ENCODE measurements at regions not wholly inside any gene's neighbourhood (a gene's known extent, or its start where the extent isn't known, plus 50 kb on each side); places are given as distances from the start of the nearest gene placed in this dataset.

DNA sequence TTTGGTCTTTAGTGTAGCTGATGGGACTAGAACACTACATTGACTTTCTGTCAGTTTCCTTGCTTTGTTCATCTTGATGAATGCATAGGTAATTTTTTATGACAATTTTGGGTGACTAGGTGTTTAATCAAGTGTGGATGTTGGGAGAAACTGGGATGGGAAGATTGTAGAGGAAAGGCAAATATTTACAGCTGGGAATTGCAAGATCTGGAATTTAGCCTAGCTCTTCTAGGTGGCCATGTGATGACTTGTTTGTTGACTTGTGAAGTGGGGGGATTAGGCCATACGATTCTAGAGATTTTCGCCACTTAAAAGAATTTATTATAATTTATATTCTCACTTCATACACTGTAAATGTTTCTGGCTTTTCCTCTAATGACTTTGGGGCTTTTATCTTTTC is 480.3 kb upstream of the GOT2 start:
- ChIA-PET CTCF (ENCODE audit: low intra/inter-chr PET ratio) (no interaction called here), POLR2A (no interaction called here)
- Histone ChIP-seq H3K9me3 (replicated peaks; ENCODE audit: control insufficient read depth, insufficient read depth, low read depth, low read length) (no peaks in the 10 kb centered on the region), H3K36me3 (ENCODE audit: control insufficient read depth, insufficient read depth, low read length) (no peaks in the 10 kb centered on the region), H4K20me1 (replicated peaks; ENCODE audit: control insufficient read depth, insufficient read depth, low read length) (no peaks in the 10 kb centered on the region), H3K27ac (ENCODE audit: extremely low read depth, low read depth, low read length) (no peak overlapping the region), H3K4me2 (ENCODE audit: insufficient read depth, low read length) (no peak overlapping the region), H3K9ac (ENCODE audit: insufficient read depth in 1 of 2, low read depth in 2 of 2, low read length in 2 of 2) (no peak overlapping the region), H3K27me3 (ENCODE audit: control insufficient read depth in 2 of 2, insufficient read depth in 2 of 2, low read length in 2 of 2) (no peaks in the 10 kb centered on the region), H3K9me1 (ENCODE audit: control insufficient read depth, insufficient read depth, low read length) (no peaks in the 10 kb centered on the region), H2AFZ (ENCODE audit: low read depth, low read length) (no peak overlapping the region), H3K4me1 (replicated peaks in 1 of 2; ENCODE audit: control insufficient read depth in 2 of 2, insufficient read depth in 2 of 2, low read length in 2 of 2) (no peaks in the 10 kb centered on the region), H3K79me2 (ENCODE audit: control insufficient read depth, insufficient read depth, low read length) (no peaks in the 10 kb centered on the region), H3K4me3 (no peak overlapping the region)
- TF ChIP-seq FOXP1 (CRISPR knock-in tag; IDR thresholded peaks at IDR 0.05) = no peak
- TF ChIP-seq BRF1 (IDR thresholded peaks at IDR 0.05; ENCODE audit: borderline replicate concordance, extremely low read depth, insufficient read length) = no peak
- TF ChIP-seq, protein P1, sequence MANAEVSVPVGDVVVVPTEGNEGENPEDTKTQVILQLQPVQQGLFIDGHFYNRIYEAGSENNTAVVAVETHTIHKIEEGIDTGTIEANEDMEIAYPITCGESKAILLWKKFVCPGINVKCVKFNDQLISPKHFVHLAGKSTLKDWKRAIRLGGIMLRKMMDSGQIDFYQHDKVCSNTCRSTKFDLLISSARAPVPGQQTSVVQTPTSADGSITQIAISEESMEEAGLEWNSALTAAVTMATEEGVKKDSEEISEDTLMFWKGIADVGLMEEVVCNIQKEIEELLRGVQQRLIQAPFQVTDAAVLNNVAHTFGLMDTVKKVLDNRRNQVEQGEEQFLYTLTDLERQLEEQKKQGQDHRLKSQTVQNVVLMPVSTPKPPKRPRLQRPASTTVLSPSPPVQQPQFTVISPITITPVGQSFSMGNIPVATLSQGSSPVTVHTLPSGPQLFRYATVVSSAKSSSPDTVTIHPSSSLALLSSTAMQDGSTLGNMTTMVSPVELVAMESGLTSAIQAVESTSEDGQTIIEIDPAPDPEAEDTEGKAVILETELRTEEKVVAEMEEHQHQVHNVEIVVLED (CRISPR knock-in tag; IDR thresholded peaks at IDR 0.05) = no peak
- TF ChIP-seq RAD21 (CRISPR knock-in tag; conservative IDR thresholded peaks at IDR 0.05 in 1 of 2, IDR thresholded peaks at IDR 0.05 in 1 of 2) = no peak
- TF ChIP-seq, protein P2, sequence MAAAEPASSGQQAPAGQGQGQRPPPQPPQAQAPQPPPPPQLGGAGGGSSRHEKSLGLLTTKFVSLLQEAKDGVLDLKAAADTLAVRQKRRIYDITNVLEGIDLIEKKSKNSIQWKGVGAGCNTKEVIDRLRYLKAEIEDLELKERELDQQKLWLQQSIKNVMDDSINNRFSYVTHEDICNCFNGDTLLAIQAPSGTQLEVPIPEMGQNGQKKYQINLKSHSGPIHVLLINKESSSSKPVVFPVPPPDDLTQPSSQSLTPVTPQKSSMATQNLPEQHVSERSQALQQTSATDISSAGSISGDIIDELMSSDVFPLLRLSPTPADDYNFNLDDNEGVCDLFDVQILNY (CRISPR knock-in tag; IDR thresholded peaks at IDR 0.05) = no peak
- TF ChIP-seq, protein P3, sequence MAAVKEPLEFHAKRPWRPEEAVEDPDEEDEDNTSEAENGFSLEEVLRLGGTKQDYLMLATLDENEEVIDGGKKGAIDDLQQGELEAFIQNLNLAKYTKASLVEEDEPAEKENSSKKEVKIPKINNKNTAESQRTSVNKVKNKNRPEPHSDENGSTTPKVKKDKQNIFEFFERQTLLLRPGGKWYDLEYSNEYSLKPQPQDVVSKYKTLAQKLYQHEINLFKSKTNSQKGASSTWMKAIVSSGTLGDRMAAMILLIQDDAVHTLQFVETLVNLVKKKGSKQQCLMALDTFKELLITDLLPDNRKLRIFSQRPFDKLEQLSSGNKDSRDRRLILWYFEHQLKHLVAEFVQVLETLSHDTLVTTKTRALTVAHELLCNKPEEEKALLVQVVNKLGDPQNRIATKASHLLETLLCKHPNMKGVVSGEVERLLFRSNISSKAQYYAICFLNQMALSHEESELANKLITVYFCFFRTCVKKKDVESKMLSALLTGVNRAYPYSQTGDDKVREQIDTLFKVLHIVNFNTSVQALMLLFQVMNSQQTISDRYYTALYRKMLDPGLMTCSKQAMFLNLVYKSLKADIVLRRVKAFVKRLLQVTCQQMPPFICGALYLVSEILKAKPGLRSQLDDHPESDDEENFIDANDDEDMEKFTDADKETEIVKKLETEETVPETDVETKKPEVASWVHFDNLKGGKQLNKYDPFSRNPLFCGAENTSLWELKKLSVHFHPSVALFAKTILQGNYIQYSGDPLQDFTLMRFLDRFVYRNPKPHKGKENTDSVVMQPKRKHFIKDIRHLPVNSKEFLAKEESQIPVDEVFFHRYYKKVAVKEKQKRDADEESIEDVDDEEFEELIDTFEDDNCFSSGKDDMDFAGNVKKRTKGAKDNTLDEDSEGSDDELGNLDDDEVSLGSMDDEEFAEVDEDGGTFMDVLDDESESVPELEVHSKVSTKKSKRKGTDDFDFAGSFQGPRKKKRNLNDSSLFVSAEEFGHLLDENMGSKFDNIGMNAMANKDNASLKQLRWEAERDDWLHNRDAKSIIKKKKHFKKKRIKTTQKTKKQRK (IDR thresholded peaks at IDR 0.05; ENCODE audit: borderline replicate concordance, low read depth, low read length) = no peak
- no peak for TF ChIP-seq DMBX1 (CRISPR knock-in tag; IDR thresholded peaks at IDR 0.05; ENCODE audit: borderline replicate concordance)
- ATAC-seq (no peak), FAIRE-seq (no peak), DNase-seq (ENCODE audit: extremely low read depth in 1 of 4, low spot score in 3 of 4) (no peak)
- WGBS (ENCODE audit: insufficient coverage, low coverage, missing lambda C conversion rate) = 0% methylated on average over 2 of the region's 2 CpGs
- intact Hi-C loops (cut with micrococcal nuclease) (no loop called here), in situ Hi-C loops (cut with MboI) (no loop called here)
- BruUV-seq (replicated peaks) = no TSS peak
